Activated CD4-positive, alpha-beta memory T cell treated with anti-CD3 and anti-CD28 coated beads, Interleukin-2, amount 10 ng/mL, durations not matched to agents 7 days and 5 days (primary cell): ENCODE measurements at regions not wholly inside any gene's neighbourhood (a gene's known extent, or its start where the extent isn't known, plus 50 kb on each side); places are given as distances from the start of the nearest gene placed in this dataset.

Source experiments
- CTCF ChIA-PET: fragments of 350-600 bp; sonication (Branson Sonifier 250); formaldehyde crosslinking; loops from one replicate; lab custom pipeline; 2021; ENCODE audit warnings: antibody characterized with exemption, inconsistent platforms; lab: Charles Lee
- POLR2A ChIA-PET: fragments of 350-600 bp; sonication (Branson Sonifier 250); formaldehyde crosslinking; loops from one replicate; lab custom pipeline; 2021; ENCODE audit warnings: antibody characterized with exemption; lab: Charles Lee
- DNase-seq: peaks from one replicate; pipeline ENCODE4 v3.0.0-alpha.2; 2020
- H3K27ac Mint-ChIP-seq: one replicate; pipeline ENCODE4 v1.8.0; 2021; ENCODE audit warnings: mild to moderate bottlenecking, mixed read lengths
- H3K27me3 Mint-ChIP-seq: one replicate; pipeline ENCODE4 v1.8.0; 2021; ENCODE audit warnings: mixed read lengths
- H3K36me3 Mint-ChIP-seq: one replicate; pipeline ENCODE4 v1.8.0; 2021; ENCODE audit warnings: low read depth, mixed read lengths
- H3K4me1 Mint-ChIP-seq: one replicate; pipeline ENCODE4 v1.8.0; 2021; ENCODE audit warnings: mixed read lengths
- H3K4me3 Mint-ChIP-seq: one replicate; pipeline ENCODE4 v1.8.0; 2021; ENCODE audit warnings: mild to moderate bottlenecking, mixed read lengths
- H3K9me3 Mint-ChIP-seq: one replicate; pipeline ENCODE4 v1.8.0; 2021; ENCODE audit warnings: mixed read lengths

DNA sequence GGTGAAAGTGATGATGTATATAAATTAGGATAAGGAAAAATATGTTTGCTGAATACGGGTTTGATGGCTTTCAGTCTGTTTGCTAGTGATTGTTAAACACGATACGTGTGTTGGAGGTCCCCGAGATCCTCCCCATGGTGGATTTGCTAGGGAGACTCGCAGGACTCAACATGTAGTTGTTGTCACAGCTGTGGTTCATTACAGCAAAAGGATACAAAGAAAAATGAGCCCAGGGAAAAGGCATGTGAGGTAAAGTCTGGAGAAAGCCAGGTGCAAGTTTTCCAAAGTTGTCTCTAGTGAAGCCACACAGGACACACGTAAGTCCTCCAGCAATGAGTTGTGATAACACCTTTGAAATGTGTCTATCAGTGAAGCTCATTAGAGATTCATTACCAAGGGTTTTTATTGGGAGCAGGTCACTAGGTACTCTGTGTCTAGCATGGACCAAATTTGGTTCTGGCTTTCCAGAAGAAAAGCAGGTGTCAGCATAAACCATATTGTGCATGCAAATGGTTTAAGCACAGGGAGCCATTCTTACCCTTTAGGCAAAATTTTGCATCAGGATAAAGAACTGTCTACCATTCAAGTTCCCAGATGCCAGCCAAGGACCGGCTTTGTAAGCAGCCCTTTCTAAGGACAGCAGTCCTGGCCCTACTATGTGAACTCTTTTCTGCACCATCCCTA, 215.2 kb upstream of the WSCD1 start:
- H3K9me3 Mint-ChIP-seq = no peaks in the 10 kb centered on the region
- ChIA-PET CTCF (no interaction called here), POLR2A (no interaction called here)
- no peak overlapping the region for H3K4me3 Mint-ChIP-seq
- H3K4me1 Mint-ChIP-seq = no peaks in the 10 kb centered on the region
- H3K27ac Mint-ChIP-seq = no peak overlapping the region
- H3K36me3 Mint-ChIP-seq = no peaks in the 10 kb centered on the region
- no peak for DNase-seq
- H3K27me3 Mint-ChIP-seq = no peaks in the 10 kb centered on the region

- Mint-ChIP-seq H3K36me3 (no peaks in the 10 kb centered on the region), H3K27me3 (peaks cover 1% of the 10 kb centered on the region), H3K9me3 (no peaks in the 10 kb centered on the region), H3K4me3 (no peak overlapping the region), H3K27ac (no peak overlapping the region), H3K4me1 (no peaks in the 10 kb centered on the region)
- ChIA-PET CTCF (no interaction called here), POLR2A (no interaction called here)
- DNase-seq = no peak
Measured at GRCh38 chr17:5861246-5861645, 208.9 kb upstream of the WSCD1 start.

- Mint-ChIP-seq H3K4me3 (no peak overlapping the region), H3K4me1 (no peaks in the 10 kb centered on the region), H3K36me3 (no peaks in the 10 kb centered on the region), H3K9me3 (no peaks in the 10 kb centered on the region), H3K27ac (no peak overlapping the region), H3K27me3 (peaks cover 1% of the 10 kb centered on the region)
- ChIA-PET POLR2A (no interaction called here), CTCF (no interaction called here)
- DNase-seq = no peak
Measured at GRCh38 chr17:5861854-5862253, 208.3 kb upstream of the WSCD1 start.

- peaks cover 1% of the 10 kb centered on the region for H3K27me3 Mint-ChIP-seq
- H3K4me3 Mint-ChIP-seq = no peak overlapping the region
- no peaks in the 10 kb centered on the region for H3K9me3 Mint-ChIP-seq
- DNase-seq = no peak
- H3K36me3 Mint-ChIP-seq = no peaks in the 10 kb centered on the region
- ChIA-PET POLR2A (no interaction called here), CTCF (no interaction called here)
- no peak overlapping the region for H3K27ac Mint-ChIP-seq
- no peaks in the 10 kb centered on the region for H3K4me1 Mint-ChIP-seq
Measured at GRCh38 chr17:5862395-5862794, 207.8 kb upstream of the WSCD1 start.

DNA sequence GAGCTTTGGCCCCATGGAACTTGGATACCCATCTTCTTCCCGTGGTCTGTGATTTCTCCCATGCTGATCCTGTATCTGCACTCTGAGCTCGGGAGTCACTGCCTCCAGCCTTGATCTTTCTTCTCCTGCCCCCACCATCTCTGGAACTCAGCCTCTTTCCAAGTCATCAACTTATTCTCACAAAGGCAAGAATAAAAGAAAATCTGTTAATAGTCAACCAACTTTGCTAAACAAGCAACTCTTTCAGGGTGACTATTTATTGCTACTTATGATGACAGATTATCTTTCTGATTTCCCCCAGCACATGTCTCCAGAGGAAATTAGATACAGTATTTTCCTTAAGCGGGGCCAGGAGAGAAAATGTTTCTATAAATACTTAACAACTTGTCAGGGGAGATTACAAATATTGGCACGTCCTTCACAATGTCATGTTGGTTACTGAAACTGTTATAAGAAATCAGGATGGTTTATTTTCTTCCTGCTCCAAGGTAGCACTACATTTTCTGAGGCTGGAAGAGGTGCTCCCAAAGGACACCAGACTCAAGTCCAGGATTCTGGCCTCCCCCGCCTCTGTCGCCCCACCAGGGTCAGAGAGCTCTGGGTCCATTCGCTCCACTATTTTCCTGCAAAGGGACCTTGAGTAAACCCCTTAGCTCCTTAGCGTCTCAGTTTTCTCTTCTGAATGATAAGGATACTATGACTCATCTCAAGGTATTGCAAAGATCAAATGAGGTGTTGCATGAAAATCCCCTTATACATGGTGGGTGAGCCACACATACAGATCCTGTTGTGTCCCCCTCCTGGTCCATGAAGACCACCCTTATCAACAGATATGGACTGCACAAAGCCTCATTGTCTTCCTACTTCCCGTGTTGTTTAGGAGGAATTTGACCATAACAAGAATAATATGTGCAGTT, 205.2 kb upstream of the WSCD1 start:
- no peak for DNase-seq
- H3K27ac Mint-ChIP-seq = no peak overlapping the region
- no peaks in the 10 kb centered on the region for H3K36me3 Mint-ChIP-seq
- H3K4me3 Mint-ChIP-seq = no peak overlapping the region
- no peaks in the 10 kb centered on the region for H3K4me1 Mint-ChIP-seq
- H3K27me3 Mint-ChIP-seq = peaks cover 1% of the 10 kb centered on the region
- CTCF ChIA-PET = no interaction called here
- H3K9me3 Mint-ChIP-seq = no peaks in the 10 kb centered on the region
- POLR2A ChIA-PET = no interaction called here

- H3K27me3 Mint-ChIP-seq = peaks cover 1% of the 10 kb centered on the region
- no peaks in the 10 kb centered on the region for H3K4me1 Mint-ChIP-seq
- H3K4me3 Mint-ChIP-seq = no peak overlapping the region
- H3K27ac Mint-ChIP-seq = no peak overlapping the region
- ChIA-PET POLR2A (no interaction called here), CTCF (no interaction called here)
- H3K9me3 Mint-ChIP-seq = no peaks in the 10 kb centered on the region
- H3K36me3 Mint-ChIP-seq = no peaks in the 10 kb centered on the region
- DNase-seq = no peak
Measured at GRCh38 chr17:5866978-5867377, 203.2 kb upstream of the WSCD1 start.

DNA sequence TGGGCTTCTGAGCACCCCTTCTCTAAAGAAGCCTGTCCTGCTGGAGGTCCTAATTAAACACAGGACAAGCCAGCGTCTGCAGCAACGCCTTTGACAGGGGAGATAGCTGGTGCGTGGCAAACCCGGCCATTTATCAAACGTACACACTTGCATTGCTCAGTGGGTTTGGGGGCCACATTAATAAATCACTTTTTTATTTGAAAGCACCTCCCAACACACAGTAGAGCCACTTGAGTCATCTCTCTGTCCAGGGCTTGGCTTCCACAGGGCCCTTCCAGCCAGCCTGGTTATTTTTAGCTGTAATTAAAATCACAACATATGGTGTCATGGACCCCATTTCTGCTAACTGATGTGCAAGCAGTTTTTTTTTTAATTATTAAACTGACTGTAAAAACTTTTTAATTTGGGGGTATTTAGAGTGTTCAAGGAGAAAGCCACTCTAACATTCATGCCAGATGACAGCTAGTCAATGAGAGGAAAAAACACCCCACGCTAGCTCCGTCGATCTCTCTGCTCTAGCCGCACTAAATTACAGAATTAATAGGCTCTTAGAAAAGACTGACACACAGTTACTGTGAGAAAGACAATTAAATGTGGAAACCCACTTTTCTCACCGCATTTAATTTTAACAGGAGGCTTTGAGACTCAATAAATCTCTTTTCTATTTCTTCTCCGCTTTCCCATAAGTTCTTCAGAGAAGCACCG, 201.0 kb upstream of the WSCD1 start:
- CTCF ChIA-PET = no interaction called here

GRCh38 chr17:5870231-5870953, 199.8 kb upstream of the WSCD1 start:
- ChIA-PET POLR2A (no interaction called here), CTCF (no interaction called here)
- H3K36me3 Mint-ChIP-seq = no peaks in the 10 kb centered on the region
- no peaks in the 10 kb centered on the region for H3K27me3 Mint-ChIP-seq
- H3K4me1 Mint-ChIP-seq = no peaks in the 10 kb centered on the region
- DNase-seq = no peak
- no peaks in the 10 kb centered on the region for H3K9me3 Mint-ChIP-seq
- H3K4me3 Mint-ChIP-seq = no peak overlapping the region
- H3K27ac Mint-ChIP-seq = no peak overlapping the region

More for the DNA sequence above, 201.0 kb upstream of the WSCD1 start:
- H3K36me3 Mint-ChIP-seq = no peaks in the 10 kb centered on the region
- H3K9me3 Mint-ChIP-seq = no peaks in the 10 kb centered on the region
- no peak overlapping the region for H3K27ac Mint-ChIP-seq
- H3K4me1 Mint-ChIP-seq = no peaks in the 10 kb centered on the region
- H3K27me3 Mint-ChIP-seq = no peaks in the 10 kb centered on the region
- POLR2A ChIA-PET = no interaction called here
- H3K4me3 Mint-ChIP-seq = no peak overlapping the region
- DNase-seq = no peak

DNA sequence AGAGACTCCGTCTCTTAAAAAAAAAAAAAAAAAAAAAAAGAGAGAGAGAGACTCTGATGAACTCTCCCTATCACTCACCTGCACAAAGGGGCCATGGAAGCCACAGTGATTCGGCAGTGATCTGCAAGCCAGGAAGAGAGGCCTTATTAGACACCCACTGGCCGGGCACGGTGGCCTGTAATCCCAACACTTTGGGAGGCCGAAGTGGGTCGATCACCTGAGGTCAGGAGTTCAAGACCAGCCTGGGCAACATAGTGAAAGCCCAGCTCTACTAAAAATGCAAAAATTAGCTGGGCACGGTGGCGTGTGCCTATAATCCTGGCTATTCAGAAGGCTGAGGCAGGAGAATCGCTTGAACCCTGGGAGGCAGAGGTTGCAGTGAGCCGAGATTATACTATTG, 198.5 kb upstream of the WSCD1 start:
- POLR2A ChIA-PET = no interaction called here
- Mint-ChIP-seq H3K4me1 (no peaks in the 10 kb centered on the region), H3K36me3 (no peaks in the 10 kb centered on the region), H3K4me3 (no peak overlapping the region), H3K27ac (no peak overlapping the region), H3K9me3 (no peaks in the 10 kb centered on the region), H3K27me3 (peaks cover under 1% of the 10 kb centered on the region)
- CTCF ChIA-PET = no interaction called here
- DNase-seq = no peak

DNA sequence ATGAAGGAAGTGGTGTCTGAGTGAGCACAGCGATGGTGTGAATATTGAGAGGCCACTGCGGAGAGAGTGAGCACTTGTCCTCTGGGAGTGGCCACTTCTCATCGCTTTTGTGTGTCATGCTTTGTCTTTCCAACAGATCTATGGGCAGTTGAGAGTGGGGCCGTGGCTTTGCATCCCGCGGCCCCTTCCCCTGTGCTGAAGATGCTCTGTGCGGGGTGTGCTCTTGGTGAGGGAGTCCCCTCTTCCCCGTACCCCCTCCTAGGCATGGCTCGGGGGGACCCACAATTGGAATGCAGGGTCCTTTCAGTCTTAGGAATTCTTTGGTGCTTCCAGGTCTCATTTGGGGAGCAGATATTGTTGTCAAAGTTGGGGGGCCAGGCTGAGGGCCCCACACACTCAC, 197.3 kb upstream of the WSCD1 start:
- Mint-ChIP-seq H3K27ac (no peak overlapping the region), H3K27me3 (peaks cover 2% of the 10 kb centered on the region), H3K9me3 (no peaks in the 10 kb centered on the region), H3K36me3 (no peaks in the 10 kb centered on the region), H3K4me1 (no peaks in the 10 kb centered on the region), H3K4me3 (no peak overlapping the region)
- ChIA-PET CTCF (no interaction called here), POLR2A (no interaction called here)
- DNase-seq = no peak

GRCh38 chr17:5873781-5874180, 196.4 kb upstream of the WSCD1 start:
- no peaks in the 10 kb centered on the region for H3K9me3 Mint-ChIP-seq

DNA sequence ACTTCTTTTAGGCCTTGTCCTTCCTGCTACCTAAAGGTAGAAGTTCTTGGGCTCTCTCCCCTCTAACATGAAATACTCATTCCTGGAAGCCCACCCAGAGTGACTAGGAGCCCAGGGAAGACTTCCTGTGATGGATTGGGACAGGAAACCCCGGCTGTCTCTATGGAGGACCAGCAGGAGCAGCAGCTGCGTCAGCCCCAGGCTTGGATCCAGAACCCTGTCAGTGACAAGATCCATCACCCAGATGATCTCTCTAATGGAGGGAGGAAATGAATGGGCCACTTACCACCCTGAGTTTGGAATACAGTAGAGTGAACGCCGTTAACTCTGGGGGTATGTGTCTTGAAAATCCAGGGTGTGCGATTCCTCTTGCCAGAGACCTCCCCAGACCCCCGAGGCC, 195.7 kb upstream of the WSCD1 start:
- POLR2A ChIA-PET = no interaction called here
- H3K4me1 Mint-ChIP-seq = no peaks in the 10 kb centered on the region
- H3K27ac Mint-ChIP-seq = no peak overlapping the region
- no peaks in the 10 kb centered on the region for H3K36me3 Mint-ChIP-seq
- CTCF ChIA-PET = no interaction called here
- H3K4me3 Mint-ChIP-seq = no peak overlapping the region
- no peaks in the 10 kb centered on the region for H3K9me3 Mint-ChIP-seq
- no peak for DNase-seq
- H3K27me3 Mint-ChIP-seq = peaks cover 4% of the 10 kb centered on the region

More at GRCh38 chr17:5873781-5874180, 196.4 kb upstream of the WSCD1 start:
- H3K27me3 Mint-ChIP-seq = peaks cover 4% of the 10 kb centered on the region
- no peak overlapping the region for H3K4me3 Mint-ChIP-seq
- no peaks in the 10 kb centered on the region for H3K36me3 Mint-ChIP-seq
- DNase-seq = no peak
- POLR2A ChIA-PET = no interaction called here
- CTCF ChIA-PET = no interaction called here
- no peak overlapping the region for H3K27ac Mint-ChIP-seq
- no peaks in the 10 kb centered on the region for H3K4me1 Mint-ChIP-seq

- no peaks in the 10 kb centered on the region for H3K4me1 Mint-ChIP-seq
- ChIA-PET POLR2A (no interaction called here), CTCF (no interaction called here)
- no peak for DNase-seq
- no peak overlapping the region for H3K27ac Mint-ChIP-seq
- H3K4me3 Mint-ChIP-seq = no peak overlapping the region
- H3K27me3 Mint-ChIP-seq = peaks cover 4% of the 10 kb centered on the region
- no peaks in the 10 kb centered on the region for H3K36me3 Mint-ChIP-seq
- H3K9me3 Mint-ChIP-seq = no peaks in the 10 kb centered on the region
Measured at GRCh38 chr17:5877366-5877765, 192.8 kb upstream of the WSCD1 start.
